Liver (tissue), 8 donors: ENCODE measurements at regions not wholly inside any gene's neighbourhood (a gene's known extent, or its start where the extent isn't known, plus 50 kb on each side); places are given as distances from the start of the nearest gene placed in this dataset.

ENCODE experiments used
- DNase-seq: peaks from one replicate; pipeline ENCODE4 v3.0.0-alpha.2; 2017; ENCODE audit warnings: low spot score
- H3K27ac ChIP-seq, 2 donors: one replicate each; pipeline ENCODE4 v1.7.0; 2013; ENCODE audit warnings: inconsistent platforms in 2 of 2, low read length in 2 of 2, control low read depth in 1 of 2, low read depth in 1 of 2, mild to moderate bottlenecking in 1 of 2
- H3K27me3 ChIP-seq, 4 donors: one replicate each; pipeline versions ENCODE4 v1.6.1 to v1.7.0; 2013; ENCODE audit warnings: low read length in 3 of 4, inconsistent platforms in 1 of 4, mild to moderate bottlenecking in 1 of 4, moderate library complexity in 1 of 4; ENCODE audit not compliant: control insufficient read depth in 4 of 4, insufficient read depth in 4 of 4
- H3K36me3 ChIP-seq, 4 donors: one replicate each; pipeline versions ENCODE4 v1.6.1 to v1.7.0; 2013; ENCODE audit warnings: low read length in 3 of 4, mild to moderate bottlenecking in 3 of 4, low read depth in 1 of 4, moderate library complexity in 1 of 4; ENCODE audit not compliant: control insufficient read depth in 4 of 4, insufficient read depth in 3 of 4
- H3K4me1 ChIP-seq, 4 donors: one replicate each; pipeline versions ENCODE4 v1.6.1 to v1.7.0; 2013; ENCODE audit warnings: low read length in 3 of 4, mild to moderate bottlenecking in 3 of 4, moderate library complexity in 1 of 4; ENCODE audit not compliant: control insufficient read depth in 4 of 4, insufficient read depth in 4 of 4
- H3K4me3 ChIP-seq, 3 donors: one replicate each; pipeline versions ENCODE4 v1.6.1 to v1.7.0; 2013; ENCODE audit warnings: low read length in 3 of 3, control low read depth in 1 of 3, low read depth in 1 of 3, mild to moderate bottlenecking in 1 of 3
- H3K9ac ChIP-seq, 2 donors: one replicate each; pipeline ENCODE4 v1.7.0; 2013; ENCODE audit warnings: low read length in 2 of 2, mild to moderate bottlenecking in 2 of 2, moderate library complexity in 2 of 2, control low read depth in 1 of 2, low read depth in 1 of 2
- H3K9me3 ChIP-seq, 4 donors: one replicate each; pipeline versions ENCODE4 v1.6.1 to v1.7.0; 2013; ENCODE audit warnings: low read length in 3 of 4; ENCODE audit not compliant: control insufficient read depth in 4 of 4
- ATF3 ChIP-seq: IDR thresholded peaks from 2 replicates; pipeline ENCODE4 v1.6.1; 2016; ENCODE audit warnings: antibody characterized with exemption
- FOXA1 ChIP-seq: IDR thresholded peaks from 2 replicates; pipeline ENCODE4 v1.6.1; 2016; ENCODE audit warnings: antibody characterized with exemption
- FOXA2 ChIP-seq: IDR thresholded peaks from 2 replicates; pipeline ENCODE4 v1.6.1; 2016; ENCODE audit warnings: antibody characterized with exemption
- GABPA ChIP-seq, 2 donors: IDR thresholded peaks in 1 of 2; conservative IDR thresholded peaks in 1 of 2; 2 replicates each; pipeline ENCODE4 v1.6.1; 2016; ENCODE audit warnings: antibody characterized with exemption in 2 of 2, mild to moderate bottlenecking in 1 of 2, moderate library complexity in 1 of 2
- HNF4A ChIP-seq, 2 donors: conservative IDR thresholded peaks; 2 replicates each; pipeline ENCODE4 v1.6.1; 2016; ENCODE audit warnings: antibody characterized with exemption in 2 of 2, mild to moderate bottlenecking in 2 of 2
- HNF4G ChIP-seq: IDR thresholded peaks from 2 replicates; pipeline ENCODE4 v1.6.1; 2016; ENCODE audit warnings: antibody characterized with exemption
- JUND ChIP-seq, 2 donors: IDR thresholded peaks; 2 replicates each; pipeline ENCODE4 v1.6.1; 2016; ENCODE audit warnings: antibody characterized with exemption in 2 of 2
- NR2F2 ChIP-seq: IDR thresholded peaks from 2 replicates; pipeline ENCODE4 v1.6.1; 2016; ENCODE audit warnings: antibody characterized with exemption
- RAD21 ChIP-seq, 2 donors: IDR thresholded peaks; 2 replicates each; pipeline ENCODE4 v1.6.1; 2016; ENCODE audit warnings: antibody characterized with exemption in 2 of 2, mild to moderate bottlenecking in 2 of 2
- TAF1 ChIP-seq: conservative IDR thresholded peaks from 2 replicates; pipeline ENCODE4 v1.6.1; 2016; ENCODE audit warnings: antibody characterized with exemption, mild to moderate bottlenecking
- YY1 ChIP-seq: IDR thresholded peaks from 2 replicates; pipeline ENCODE4 v1.6.1; 2016; ENCODE audit warnings: antibody characterized with exemption, mild to moderate bottlenecking
- WGBS: extraction: QIAGEN DNeasy Blood & Tissue Kit; methylation state at CpG from one replicate; pipeline ENCODE4 v1.1.7; 2013; 5-methylcytosine and 5-hydroxymethylcytosine counted together
- TF ChIP-seq, protein P1 (sequence below): IDR thresholded peaks from 2 replicates; pipeline ENCODE4 v1.6.1; 2016; ENCODE audit warnings: antibody characterized with exemption, mild to moderate bottlenecking
- TF ChIP-seq, protein P2 (sequence below): fragments of 150-350 bp; IDR thresholded peaks from 2 replicates; pipeline ENCODE4 v1.5.1; 2017; ENCODE audit warnings: improper control_type of control experiment, low read depth, low read length; ENCODE audit not compliant: missing input control
- TF ChIP-seq, protein P3 (sequence below): IDR thresholded peaks from 2 replicates; pipeline ENCODE4 v1.6.1; 2016; ENCODE audit warnings: antibody characterized with exemption
- TF ChIP-seq, protein P4 (sequence below): IDR thresholded peaks from 2 replicates; pipeline ENCODE4 v1.6.1; 2016; ENCODE audit warnings: antibody characterized with exemption
- donor health status: healthy.
- donor health status: healthy.
- donor health status: healthy.
- donor health status: healthy.
- donor health status: healthy.

DNA sequence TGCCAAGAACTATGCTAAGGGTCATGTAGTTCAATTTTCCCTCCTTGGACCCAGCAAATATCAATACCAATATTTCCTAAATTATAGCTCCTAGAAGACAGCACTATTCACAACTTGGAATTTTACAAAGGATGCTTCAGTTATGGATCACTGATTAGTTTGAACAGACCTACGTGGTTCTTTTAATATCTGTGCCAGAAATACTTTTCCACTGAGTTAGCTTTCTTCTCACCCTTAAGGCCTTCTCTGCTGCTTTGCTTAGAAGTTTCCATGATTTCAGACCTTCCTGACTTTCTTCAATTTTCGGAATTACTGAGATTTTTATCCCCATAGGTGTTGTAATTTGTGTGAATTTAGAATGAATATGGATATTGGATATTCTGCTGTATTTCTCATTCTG, 380.4 kb downstream of the PSAT1 start (continued):
- TF ChIP-seq GABPA (IDR thresholded peaks at IDR 0.05 in 1 of 2, conservative IDR thresholded peaks at IDR 0.05 in 1 of 2) = no peak
- TF ChIP-seq FOXA1 = no peak
- no peak for TF ChIP-seq NR2F2

DNA sequence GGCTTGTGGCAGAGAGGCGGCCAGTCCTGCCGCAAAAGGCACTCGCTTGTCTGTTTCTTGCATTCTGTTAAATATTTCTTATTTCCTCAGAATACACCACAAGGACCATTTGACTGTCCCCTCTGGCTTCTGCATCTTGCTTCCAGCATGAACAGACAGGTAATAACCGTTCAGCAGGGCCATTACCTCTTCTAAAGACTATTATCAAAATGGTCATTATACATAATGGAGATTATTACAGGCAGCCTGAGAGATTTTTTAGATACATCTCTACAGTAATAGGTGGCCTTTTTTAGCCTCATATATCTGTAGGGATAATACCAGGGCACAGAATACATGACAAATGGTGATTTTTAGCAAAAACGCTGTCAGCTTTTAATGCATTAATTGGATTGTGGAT, 382.0 kb downstream of the PSAT1 start:
- 88% methylated on average over 5 of the region's 5 CpGs for WGBS
- DNase-seq = no peak
- Histone ChIP-seq H3K27me3 (no peaks in the 10 kb centered on the region), H3K9ac (no peak overlapping the region), H3K4me3 (no peak overlapping the region), H3K36me3 (no peaks in the 10 kb centered on the region), H3K9me3 (no peaks in the 10 kb centered on the region), H3K4me1 (no peaks in the 10 kb centered on the region), H3K27ac (no peak overlapping the region)
- TF ChIP-seq GABPA (IDR thresholded peaks at IDR 0.05 in 1 of 2, conservative IDR thresholded peaks at IDR 0.05 in 1 of 2) = no peak
- no peak for TF ChIP-seq NR2F2
- TF ChIP-seq RAD21 (IDR thresholded peaks at IDR 0.05) = no peak
- no peak for TF ChIP-seq FOXA2
- TF ChIP-seq FOXA1 = no peak
- no peak for TF ChIP-seq JUND (IDR thresholded peaks at IDR 0.05)
- TF ChIP-seq, protein P1, sequence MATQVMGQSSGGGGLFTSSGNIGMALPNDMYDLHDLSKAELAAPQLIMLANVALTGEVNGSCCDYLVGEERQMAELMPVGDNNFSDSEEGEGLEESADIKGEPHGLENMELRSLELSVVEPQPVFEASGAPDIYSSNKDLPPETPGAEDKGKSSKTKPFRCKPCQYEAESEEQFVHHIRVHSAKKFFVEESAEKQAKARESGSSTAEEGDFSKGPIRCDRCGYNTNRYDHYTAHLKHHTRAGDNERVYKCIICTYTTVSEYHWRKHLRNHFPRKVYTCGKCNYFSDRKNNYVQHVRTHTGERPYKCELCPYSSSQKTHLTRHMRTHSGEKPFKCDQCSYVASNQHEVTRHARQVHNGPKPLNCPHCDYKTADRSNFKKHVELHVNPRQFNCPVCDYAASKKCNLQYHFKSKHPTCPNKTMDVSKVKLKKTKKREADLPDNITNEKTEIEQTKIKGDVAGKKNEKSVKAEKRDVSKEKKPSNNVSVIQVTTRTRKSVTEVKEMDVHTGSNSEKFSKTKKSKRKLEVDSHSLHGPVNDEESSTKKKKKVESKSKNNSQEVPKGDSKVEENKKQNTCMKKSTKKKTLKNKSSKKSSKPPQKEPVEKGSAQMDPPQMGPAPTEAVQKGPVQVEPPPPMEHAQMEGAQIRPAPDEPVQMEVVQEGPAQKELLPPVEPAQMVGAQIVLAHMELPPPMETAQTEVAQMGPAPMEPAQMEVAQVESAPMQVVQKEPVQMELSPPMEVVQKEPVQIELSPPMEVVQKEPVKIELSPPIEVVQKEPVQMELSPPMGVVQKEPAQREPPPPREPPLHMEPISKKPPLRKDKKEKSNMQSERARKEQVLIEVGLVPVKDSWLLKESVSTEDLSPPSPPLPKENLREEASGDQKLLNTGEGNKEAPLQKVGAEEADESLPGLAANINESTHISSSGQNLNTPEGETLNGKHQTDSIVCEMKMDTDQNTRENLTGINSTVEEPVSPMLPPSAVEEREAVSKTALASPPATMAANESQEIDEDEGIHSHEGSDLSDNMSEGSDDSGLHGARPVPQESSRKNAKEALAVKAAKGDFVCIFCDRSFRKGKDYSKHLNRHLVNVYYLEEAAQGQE = no peak
- TF ChIP-seq, protein P2, sequence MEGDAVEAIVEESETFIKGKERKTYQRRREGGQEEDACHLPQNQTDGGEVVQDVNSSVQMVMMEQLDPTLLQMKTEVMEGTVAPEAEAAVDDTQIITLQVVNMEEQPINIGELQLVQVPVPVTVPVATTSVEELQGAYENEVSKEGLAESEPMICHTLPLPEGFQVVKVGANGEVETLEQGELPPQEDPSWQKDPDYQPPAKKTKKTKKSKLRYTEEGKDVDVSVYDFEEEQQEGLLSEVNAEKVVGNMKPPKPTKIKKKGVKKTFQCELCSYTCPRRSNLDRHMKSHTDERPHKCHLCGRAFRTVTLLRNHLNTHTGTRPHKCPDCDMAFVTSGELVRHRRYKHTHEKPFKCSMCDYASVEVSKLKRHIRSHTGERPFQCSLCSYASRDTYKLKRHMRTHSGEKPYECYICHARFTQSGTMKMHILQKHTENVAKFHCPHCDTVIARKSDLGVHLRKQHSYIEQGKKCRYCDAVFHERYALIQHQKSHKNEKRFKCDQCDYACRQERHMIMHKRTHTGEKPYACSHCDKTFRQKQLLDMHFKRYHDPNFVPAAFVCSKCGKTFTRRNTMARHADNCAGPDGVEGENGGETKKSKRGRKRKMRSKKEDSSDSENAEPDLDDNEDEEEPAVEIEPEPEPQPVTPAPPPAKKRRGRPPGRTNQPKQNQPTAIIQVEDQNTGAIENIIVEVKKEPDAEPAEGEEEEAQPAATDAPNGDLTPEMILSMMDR = no peak
- TF ChIP-seq, protein P3, sequence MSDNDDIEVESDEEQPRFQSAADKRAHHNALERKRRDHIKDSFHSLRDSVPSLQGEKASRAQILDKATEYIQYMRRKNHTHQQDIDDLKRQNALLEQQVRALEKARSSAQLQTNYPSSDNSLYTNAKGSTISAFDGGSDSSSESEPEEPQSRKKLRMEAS = no peak
- no peak for TF ChIP-seq HNF4G
- TF ChIP-seq TAF1 = no peak
- TF ChIP-seq, protein P4, sequence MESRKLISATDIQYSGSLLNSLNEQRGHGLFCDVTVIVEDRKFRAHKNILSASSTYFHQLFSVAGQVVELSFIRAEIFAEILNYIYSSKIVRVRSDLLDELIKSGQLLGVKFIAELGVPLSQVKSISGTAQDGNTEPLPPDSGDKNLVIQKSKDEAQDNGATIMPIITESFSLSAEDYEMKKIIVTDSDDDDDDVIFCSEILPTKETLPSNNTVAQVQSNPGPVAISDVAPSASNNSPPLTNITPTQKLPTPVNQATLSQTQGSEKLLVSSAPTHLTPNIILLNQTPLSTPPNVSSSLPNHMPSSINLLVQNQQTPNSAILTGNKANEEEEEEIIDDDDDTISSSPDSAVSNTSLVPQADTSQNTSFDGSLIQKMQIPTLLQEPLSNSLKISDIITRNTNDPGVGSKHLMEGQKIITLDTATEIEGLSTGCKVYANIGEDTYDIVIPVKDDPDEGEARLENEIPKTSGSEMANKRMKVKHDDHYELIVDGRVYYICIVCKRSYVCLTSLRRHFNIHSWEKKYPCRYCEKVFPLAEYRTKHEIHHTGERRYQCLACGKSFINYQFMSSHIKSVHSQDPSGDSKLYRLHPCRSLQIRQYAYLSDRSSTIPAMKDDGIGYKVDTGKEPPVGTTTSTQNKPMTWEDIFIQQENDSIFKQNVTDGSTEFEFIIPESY = no peak
- no peak for TF ChIP-seq YY1
- no peak for TF ChIP-seq ATF3
- TF ChIP-seq HNF4A (conservative IDR thresholded peaks at IDR 0.05) = no peak
